ENCODE measurements at regions not wholly inside any gene's neighbourhood (a gene's known extent, or its start where the extent isn't known, plus 50 kb on each side); places are given as distances from the start of the nearest gene placed in this dataset.

GRCh38 chrX:141468940-141469339 is 115.6 kb downstream of the SPANXA1 start:
- TF ChIP-seq DACH1 (IDR thresholded peaks at IDR 0.05; ENCODE audit: partially characterized antibody) (no peak), GTF2F1 (IDR thresholded peaks at IDR 0.05; ENCODE audit: low read depth, low read length) (no peak), FOXK1 (CRISPR knock-in tag; IDR thresholded peaks at IDR 0.05; ENCODE audit: borderline replicate concordance) (no peak)

Measured in K562 (cell line).